GM23338 (cell line): ENCODE measurements at regions not wholly inside any gene's neighbourhood (a gene's known extent, or its start where the extent isn't known, plus 50 kb on each side); places are given as distances from the start of the nearest gene placed in this dataset.

Experiments
- ATAC-seq: fragments of 200-7000 bp; cut with Tn5 transposase; 3 replicates; pipeline ENCODE4 v1.9.1; 2020
- DNase-seq: peaks from one replicate; pipeline ENCODE4 v3.0.0-alpha.2; 2015; ENCODE audit warnings: low spot score
- H2AFZ ChIP-seq: fragments of 200-600 bp; sonication (generic); 2 replicates; pipeline ENCODE4 v1.8.0; 2016; ENCODE audit warnings: antibody characterized with exemption, mild to moderate bottlenecking, moderate library complexity
- H3F3A ChIP-seq: fragments of 200-600 bp; sonication (generic); replicated peaks from 2 replicates; pipeline ENCODE4 v1.8.0; 2017; ENCODE audit warnings: antibody characterized with exemption, mixed run types, low read depth
- H3K27ac ChIP-seq: fragments of 200-600 bp; sonication (generic); 2 replicates; pipeline ENCODE4 v1.6.1; 2016; ENCODE audit warnings: low read depth
- H3K27me3 ChIP-seq: fragments of 200-600 bp; sonication (generic); 2 replicates; pipeline ENCODE4 v1.8.0; 2016; ENCODE audit warnings: mild to moderate bottlenecking, mixed run types, moderate library complexity; ENCODE audit not compliant: insufficient read depth
- H3K36me3 ChIP-seq: fragments of 200-600 bp; sonication (generic); 2 replicates; pipeline ENCODE4 v1.8.0; 2016; ENCODE audit warnings: mild to moderate bottlenecking; ENCODE audit not compliant: insufficient read depth
- H3K4me1 ChIP-seq: fragments of 200-600 bp; sonication (generic); 2 replicates; pipeline ENCODE4 v1.8.0; 2016; ENCODE audit warnings: mild to moderate bottlenecking, moderate library complexity; ENCODE audit not compliant: insufficient read depth
- H3K4me2 ChIP-seq: fragments of 200-600 bp; sonication (generic); 2 replicates; pipeline ENCODE4 v1.7.1; 2017; ENCODE audit warnings: mixed run types
- H3K4me3 ChIP-seq: fragments of 200-600 bp; sonication (generic); 2 replicates; pipeline ENCODE4 v1.6.1; 2016; ENCODE audit warnings: mixed run types
- H3K79me2 ChIP-seq: fragments of 200-600 bp; sonication (generic); replicated peaks from 2 replicates; pipeline ENCODE4 v1.8.0; 2017; ENCODE audit warnings: mild to moderate bottlenecking; ENCODE audit not compliant: insufficient read depth
- H3K9me2 ChIP-seq: fragments of 200-600 bp; sonication (generic); 2 replicates; pipeline ENCODE4 v1.8.0; 2017; ENCODE audit not compliant: insufficient read depth
- H4K20me1 ChIP-seq: fragments of 200-600 bp; sonication (generic); replicated peaks from 2 replicates; pipeline ENCODE4 v1.8.0; 2017; ENCODE audit warnings: mild to moderate bottlenecking; ENCODE audit not compliant: insufficient read depth
- H3K27ac Mint-ChIP-seq: 2 replicates; pipeline ENCODE4 v1.8.0; 2020; ENCODE audit warnings: inconsistent platforms, mild to moderate bottlenecking, moderate library complexity, mixed read lengths
- H3K27me3 Mint-ChIP-seq: 3 replicates; pipeline ENCODE4 v1.8.0; 2022; ENCODE audit warnings: low read depth, mild to moderate bottlenecking, moderate library complexity, mixed read lengths, inconsistent platforms; ENCODE audit not compliant: insufficient read depth, poor library complexity
- H3K36me3 Mint-ChIP-seq: 3 replicates; pipeline ENCODE4 v1.8.0; 2021; ENCODE audit warnings: low read depth, mild to moderate bottlenecking, inconsistent platforms, moderate library complexity, mixed read lengths
- H3K4me1 Mint-ChIP-seq: 3 replicates; pipeline ENCODE4 v1.8.0; 2020; ENCODE audit warnings: mild to moderate bottlenecking, inconsistent platforms, mixed read lengths
- H3K4me3 Mint-ChIP-seq: 3 replicates; pipeline ENCODE4 v1.8.0; 2021; ENCODE audit warnings: moderate library complexity, mild to moderate bottlenecking, inconsistent platforms, mixed read lengths
- H3K9me3 Mint-ChIP-seq: 3 replicates; pipeline ENCODE4 v1.8.0; 2020; ENCODE audit warnings: moderate library complexity, mild to moderate bottlenecking, inconsistent platforms, mixed read lengths
- CREB1 ChIP-seq: fragments of 250-450 bp; sonication (Bioruptor Pico); IDR thresholded peaks from 2 replicates; pipeline ENCODE4 v1.5.0; 2020; ENCODE audit warnings: low read depth, mild to moderate bottlenecking, moderate library complexity
- ETS1 ChIP-seq: IDR thresholded peaks from 2 replicates; pipeline ENCODE4 v1.6.1; 2016; ENCODE audit warnings: antibody characterized with exemption
- EZH2 ChIP-seq: fragments of 200-600 bp; sonication (generic); IDR thresholded peaks from one replicate; pipeline ENCODE4 v1.8.0; 2017; ENCODE audit warnings: antibody characterized with exemption, mild to moderate bottlenecking, low read depth; ENCODE audit not compliant: unreplicated experiment
- JUNB ChIP-seq: IDR thresholded peaks from one replicate; pipeline ENCODE4 v1.6.1; 2016; ENCODE audit warnings: antibody characterized with exemption; ENCODE audit not compliant: unreplicated experiment
- NANOG ChIP-seq: IDR thresholded peaks from 2 replicates; pipeline ENCODE4 v1.6.1; 2016; ENCODE audit warnings: antibody characterized with exemption, borderline replicate concordance
- POLR2AphosphoS5 ChIP-seq: IDR thresholded peaks from 2 replicates; pipeline ENCODE4 v1.6.1; 2016; ENCODE audit warnings: antibody characterized with exemption, low read depth
- STAT1 ChIP-seq: IDR thresholded peaks from one replicate; pipeline ENCODE4 v1.6.1; 2016; ENCODE audit warnings: antibody characterized with exemption; ENCODE audit not compliant: unreplicated experiment
- ZNF114 ChIP-seq: fragments of 250-450 bp; sonication (Bioruptor Pico); IDR thresholded peaks from 2 replicates; pipeline ENCODE4 v1.5.0; 2020; ENCODE audit warnings: mild to moderate bottlenecking, moderate library complexity
- ZNF331 ChIP-seq: fragments of 250-450 bp; sonication (Bioruptor Pico); IDR thresholded peaks from 2 replicates; pipeline ENCODE4 v1.5.0; 2020; ENCODE audit warnings: low read depth, mild to moderate bottlenecking, moderate library complexity
- TF ChIP-seq, protein P1 (sequence below): fragments of 250-450 bp; sonication (Bioruptor Pico); IDR thresholded peaks from 2 replicates; pipeline ENCODE4 v1.5.0; 2020; ENCODE audit warnings: mild to moderate bottlenecking, moderate library complexity

- no peaks in the 10 kb centered on the region for H3K4me1 ChIP-seq
- no peaks in the 10 kb centered on the region for H4K20me1 ChIP-seq
- H3K4me3 Mint-ChIP-seq: no peak overlapping the region
- no peaks in the 10 kb centered on the region for H3K79me2 ChIP-seq
- ATAC-seq (no peak), DNase-seq (no peak)
- H3K4me3 ChIP-seq: no peak overlapping the region
- no peaks in the 10 kb centered on the region for H3K4me1 Mint-ChIP-seq
- peaks cover 23% of the 10 kb centered on the region for H3K36me3 Mint-ChIP-seq
- 0 out of 2 replicates have a peak, but pooled peaks cover 3% of the 10 kb centered on the region for H3K9me2 ChIP-seq
- no peaks in the 10 kb centered on the region for H3K27me3 ChIP-seq
- H3K36me3 ChIP-seq: no peaks in the 10 kb centered on the region
- H3K27me3 Mint-ChIP-seq: no peaks in the 10 kb centered on the region
- TF ChIP-seq, protein P1, sequence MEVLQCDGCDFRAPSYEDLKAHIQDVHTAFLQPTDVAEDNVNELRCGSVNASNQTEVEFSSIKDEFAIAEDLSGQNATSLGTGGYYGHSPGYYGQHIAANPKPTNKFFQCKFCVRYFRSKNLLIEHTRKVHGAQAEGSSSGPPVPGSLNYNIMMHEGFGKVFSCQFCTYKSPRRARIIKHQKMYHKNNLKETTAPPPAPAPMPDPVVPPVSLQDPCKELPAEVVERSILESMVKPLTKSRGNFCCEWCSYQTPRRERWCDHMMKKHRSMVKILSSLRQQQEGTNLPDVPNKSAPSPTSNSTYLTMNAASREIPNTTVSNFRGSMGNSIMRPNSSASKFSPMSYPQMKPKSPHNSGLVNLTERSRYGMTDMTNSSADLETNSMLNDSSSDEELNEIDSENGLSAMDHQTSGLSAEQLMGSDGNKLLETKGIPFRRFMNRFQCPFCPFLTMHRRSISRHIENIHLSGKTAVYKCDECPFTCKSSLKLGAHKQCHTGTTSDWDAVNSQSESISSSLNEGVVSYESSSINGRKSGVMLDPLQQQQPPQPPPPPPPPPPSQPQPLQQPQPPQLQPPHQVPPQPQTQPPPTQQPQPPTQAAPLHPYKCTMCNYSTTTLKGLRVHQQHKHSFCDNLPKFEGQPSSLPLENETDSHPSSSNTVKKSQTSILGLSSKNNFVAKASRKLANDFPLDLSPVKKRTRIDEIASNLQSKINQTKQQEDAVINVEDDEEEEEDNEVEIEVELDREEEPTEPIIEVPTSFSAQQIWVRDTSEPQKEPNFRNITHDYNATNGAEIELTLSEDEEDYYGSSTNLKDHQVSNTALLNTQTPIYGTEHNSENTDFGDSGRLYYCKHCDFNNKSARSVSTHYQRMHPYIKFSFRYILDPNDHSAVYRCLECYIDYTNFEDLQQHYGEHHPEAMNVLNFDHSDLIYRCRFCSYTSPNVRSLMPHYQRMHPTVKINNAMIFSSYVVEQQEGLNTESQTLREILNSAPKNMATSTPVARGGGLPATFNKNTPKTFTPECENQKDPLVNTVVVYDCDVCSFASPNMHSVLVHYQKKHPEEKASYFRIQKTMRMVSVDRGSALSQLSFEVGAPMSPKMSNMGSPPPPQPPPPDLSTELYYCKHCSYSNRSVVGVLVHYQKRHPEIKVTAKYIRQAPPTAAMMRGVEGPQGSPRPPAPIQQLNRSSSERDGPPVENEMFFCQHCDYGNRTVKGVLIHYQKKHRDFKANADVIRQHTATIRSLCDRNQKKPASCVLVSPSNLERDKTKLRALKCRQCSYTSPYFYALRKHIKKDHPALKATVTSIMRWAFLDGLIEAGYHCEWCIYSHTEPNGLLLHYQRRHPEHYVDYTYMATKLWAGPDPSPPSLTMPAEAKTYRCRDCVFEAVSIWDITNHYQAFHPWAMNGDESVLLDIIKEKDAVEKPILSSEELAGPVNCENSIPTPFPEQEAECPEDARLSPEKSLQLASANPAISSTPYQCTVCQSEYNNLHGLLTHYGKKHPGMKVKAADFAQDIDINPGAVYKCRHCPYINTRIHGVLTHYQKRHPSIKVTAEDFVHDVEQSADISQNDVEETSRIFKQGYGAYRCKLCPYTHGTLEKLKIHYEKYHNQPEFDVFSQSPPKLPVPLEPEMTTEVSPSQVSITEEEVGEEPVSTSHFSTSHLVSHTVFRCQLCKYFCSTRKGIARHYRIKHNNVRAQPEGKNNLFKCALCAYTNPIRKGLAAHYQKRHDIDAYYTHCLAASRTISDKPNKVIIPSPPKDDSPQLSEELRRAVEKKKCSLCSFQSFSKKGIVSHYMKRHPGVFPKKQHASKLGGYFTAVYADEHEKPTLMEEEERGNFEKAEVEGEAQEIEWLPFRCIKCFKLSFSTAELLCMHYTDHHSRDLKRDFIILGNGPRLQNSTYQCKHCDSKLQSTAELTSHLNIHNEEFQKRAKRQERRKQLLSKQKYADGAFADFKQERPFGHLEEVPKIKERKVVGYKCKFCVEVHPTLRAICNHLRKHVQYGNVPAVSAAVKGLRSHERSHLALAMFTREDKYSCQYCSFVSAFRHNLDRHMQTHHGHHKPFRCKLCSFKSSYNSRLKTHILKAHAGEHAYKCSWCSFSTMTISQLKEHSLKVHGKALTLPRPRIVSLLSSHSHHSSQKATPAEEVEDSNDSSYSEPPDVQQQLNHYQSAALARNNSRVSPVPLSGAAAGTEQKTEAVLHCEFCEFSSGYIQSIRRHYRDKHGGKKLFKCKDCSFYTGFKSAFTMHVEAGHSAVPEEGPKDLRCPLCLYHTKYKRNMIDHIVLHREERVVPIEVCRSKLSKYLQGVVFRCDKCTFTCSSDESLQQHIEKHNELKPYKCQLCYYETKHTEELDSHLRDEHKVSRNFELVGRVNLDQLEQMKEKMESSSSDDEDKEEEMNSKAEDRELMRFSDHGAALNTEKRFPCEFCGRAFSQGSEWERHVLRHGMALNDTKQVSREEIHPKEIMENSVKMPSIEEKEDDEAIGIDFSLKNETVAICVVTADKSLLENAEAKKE (CRISPR knock-in tag): no peak
- TF ChIP-seq ZNF114 (CRISPR knock-in tag) (no peak), NANOG (no peak), CREB1 (CRISPR knock-in tag) (no peak), JUNB (no peak), ZNF331 (CRISPR knock-in tag) (no peak), ETS1 (no peak), STAT1 (no peak), POLR2AphosphoS5 (no peak), EZH2 (no peak)
- no peak overlapping the region for H3K27ac Mint-ChIP-seq
- H3K9me3 Mint-ChIP-seq: peaks cover 29% of the 10 kb centered on the region
- H2AFZ ChIP-seq: no peak overlapping the region
- H3F3A ChIP-seq: no peaks in the 10 kb centered on the region
- H3K4me2 ChIP-seq: no peak overlapping the region
- no peak overlapping the region for H3K27ac ChIP-seq
These were observed 1014.4 kb upstream of the CITED2 start for GRCh38 chr6:140388815-140389214.
